ENCODE measurements at regions not wholly inside any gene's neighbourhood (a gene's known extent, or its start where the extent isn't known, plus 50 kb on each side); places are given as distances from the start of the nearest gene placed in this dataset.

- no peak overlapping the region for H3K27ac ChIP-seq (ENCODE audit: low read depth in 1 of 2, low read length in 1 of 2)
- no peak overlapping the region for H3K9ac ChIP-seq (ENCODE audit: insufficient read depth in 1 of 2, low read length in 2 of 2)
- no peak overlapping the region for H3K4me3 ChIP-seq
- TF ChIP-seq CTCF (IDR thresholded peaks at IDR 0.05; ENCODE audit: control extremely low read depth, extremely low read depth): no peak
- no peaks in the 10 kb centered on the region for H3K36me3 ChIP-seq (ENCODE audit: control insufficient read depth in 4 of 4, insufficient read depth in 4 of 4, low read length in 4 of 4)
- no peaks in the 10 kb centered on the region for H3K4me1 ChIP-seq (ENCODE audit: control insufficient read depth in 5 of 5, insufficient read depth in 5 of 5, low read length in 5 of 5)
- H3K27me3 ChIP-seq (ENCODE audit: control insufficient read depth in 3 of 3, insufficient read depth in 3 of 3, low read length in 2 of 3): peaks cover 0 to 3% (median 0%) of the 10 kb centered on the region in 3 donors
- H3K9me3 ChIP-seq (ENCODE audit: control insufficient read depth in 4 of 4, insufficient read depth in 3 of 4, low read length in 3 of 4): peaks cover 0 to 11% (median 0%) of the 10 kb centered on the region in 4 donors
- WGBS, 2 donors: 26 to 40% methylated on average over 4 of the region's 4 CpGs
- ATAC-seq (ENCODE audit: insufficient read depth, low FRiP score) (no peak), DNase-seq (no peak)
These were observed 178.0 kb downstream of the MATN1 start for GRCh38 chr1:30545365-30545764.

GRCh38 chr1:30541721-30542485 is 181.5 kb downstream of the MATN1 start:
- no peaks in the 10 kb centered on the region for H3K4me1 ChIP-seq (ENCODE audit: control insufficient read depth in 5 of 5, insufficient read depth in 5 of 5, low read length in 5 of 5)
- no peak overlapping the region for H3K4me3 ChIP-seq
- WGBS, 2 donors: 83% methylated on average over 10 of the region's 10 CpGs
- no peaks in the 10 kb centered on the region for H3K27me3 ChIP-seq (ENCODE audit: control insufficient read depth in 3 of 3, insufficient read depth in 3 of 3, low read length in 2 of 3)
- peaks cover 0 to 8% (median 0%) of the 10 kb centered on the region in 4 donors for H3K9me3 ChIP-seq (ENCODE audit: control insufficient read depth in 4 of 4, insufficient read depth in 3 of 4, low read length in 3 of 4)
- no peak overlapping the region for H3K27ac ChIP-seq (ENCODE audit: low read depth in 1 of 2, low read length in 1 of 2)
- no peak overlapping the region for H3K9ac ChIP-seq (ENCODE audit: insufficient read depth in 1 of 2, low read length in 2 of 2)
- ATAC-seq (ENCODE audit: insufficient read depth, low FRiP score) (no peak), DNase-seq (no peak)
- no peak for TF ChIP-seq CTCF (IDR thresholded peaks at IDR 0.05; ENCODE audit: control extremely low read depth, extremely low read depth)
- no peaks in the 10 kb centered on the region for H3K36me3 ChIP-seq (ENCODE audit: control insufficient read depth in 4 of 4, insufficient read depth in 4 of 4, low read length in 4 of 4)

- 61 to 67% methylated on average over 5 of the region's 5 CpGs for WGBS, 2 donors
- H3K9ac ChIP-seq (ENCODE audit: insufficient read depth in 1 of 2, low read length in 2 of 2): no peak overlapping the region
- H3K27ac ChIP-seq (ENCODE audit: low read depth in 1 of 2, low read length in 1 of 2): no peak overlapping the region
- peaks cover 0 to 5% (median 0%) of the 10 kb centered on the region in 4 donors for H3K9me3 ChIP-seq (ENCODE audit: control insufficient read depth in 4 of 4, insufficient read depth in 3 of 4, low read length in 3 of 4)
- no peak overlapping the region for H3K4me3 ChIP-seq
- DNase-seq: no peak
- no peaks in the 10 kb centered on the region for H3K27me3 ChIP-seq (ENCODE audit: control insufficient read depth in 3 of 3, insufficient read depth in 3 of 3, low read length in 2 of 3)
- H3K36me3 ChIP-seq (ENCODE audit: control insufficient read depth in 4 of 4, insufficient read depth in 4 of 4, low read length in 4 of 4): no peaks in the 10 kb centered on the region
- no peaks in the 10 kb centered on the region for H3K4me1 ChIP-seq (ENCODE audit: control insufficient read depth in 5 of 5, insufficient read depth in 5 of 5, low read length in 5 of 5)
- TF ChIP-seq CTCF (IDR thresholded peaks at IDR 0.05; ENCODE audit: control extremely low read depth, extremely low read depth): no peak
- no peak for ATAC-seq (ENCODE audit: insufficient read depth, low FRiP score)
These were observed 182.7 kb downstream of the MATN1 start for GRCh38 chr1:30540611-30541192.
